ENCODE measurements at regions not wholly inside any gene's neighbourhood (a gene's known extent, or its start where the extent isn't known, plus 50 kb on each side); places are given as distances from the start of the nearest gene placed in this dataset.

GRCh38 chr3:120512655-120513054, 61.9 kb upstream of the FSTL1 start:
- H3K27ac ChIP-seq (ENCODE audit: low read length in 2 of 2) = no peak overlapping the region
- H3K36me3 ChIP-seq (replicated peaks in 1 of 2; ENCODE audit: control extremely low read depth in 1 of 2, control insufficient read depth in 1 of 2, extremely low read depth in 1 of 2, insufficient read depth in 2 of 2, low read length in 1 of 2) = no peaks in the 10 kb centered on the region
- Mint-ChIP-seq H3K27ac (no peak overlapping the region), H3K9me3 (ENCODE audit: insufficient read depth) (no peaks in the 10 kb centered on the region), H3K4me3 (no peak overlapping the region), H3K27me3 (peaks cover 40% of the 10 kb centered on the region), H3K4me1 (no peaks in the 10 kb centered on the region)
- H2AFZ ChIP-seq (ENCODE audit: insufficient read depth, low read depth, low read length, poor library complexity, severe bottlenecking) = no peak overlapping the region
- TF ChIP-seq EZH2 (IDR thresholded peaks at IDR 0.05; ENCODE audit: borderline replicate concordance, insufficient read depth, low read depth, low read length, poor library complexity, severe bottlenecking) = no peak
- no peak for TF ChIP-seq CTCF (IDR thresholded peaks at IDR 0.05)
- H3K9ac ChIP-seq (ENCODE audit: low read length) = no peak overlapping the region
- DNase-seq = no peak
- no peak overlapping the region for H3K4me2 ChIP-seq (replicated peaks; ENCODE audit: low read depth, low read length, poor library complexity, severe bottlenecking)
- ChIA-PET CTCF (no interaction called here), POLR2A (no interaction called here)
- no peaks in the 10 kb centered on the region for H3K79me2 ChIP-seq (ENCODE audit: control insufficient read depth, insufficient read depth, low read length)
- no peaks in the 10 kb centered on the region for H3K4me1 ChIP-seq (ENCODE audit: control insufficient read depth in 2 of 2, insufficient read depth in 2 of 2, low read length in 2 of 2)
- H4K20me1 ChIP-seq (ENCODE audit: control insufficient read depth, insufficient read depth, low read length, poor library complexity, severe bottlenecking) = no peaks in the 10 kb centered on the region
- H3K27me3 ChIP-seq (replicated peaks in 1 of 4; ENCODE audit: control extremely low read depth in 1 of 4, control insufficient read depth in 3 of 4, insufficient read depth in 4 of 4, low read length in 3 of 4) = peaks cover 0 to 8% (median 2%) of the 10 kb centered on the region in 4 experiments
- intact Hi-C loops (cut with micrococcal nuclease) = no loop called here
- WGBS (ENCODE audit: insufficient coverage) = 100% methylated on average over 1 of the region's 2 CpGs
- ATAC-seq (ENCODE audit: low read depth) = no peak
- H3K4me3 ChIP-seq (ENCODE audit: control extremely low read depth in 1 of 5, extremely low read depth in 1 of 5, insufficient read depth in 1 of 5, low read depth in 2 of 5, low read length in 4 of 5) = no peak overlapping the region
- peaks cover 0 to 3% (median 2%) of the 10 kb centered on the region in 3 donors for H3K9me3 ChIP-seq (ENCODE audit: control extremely low read depth in 1 of 3, control insufficient read depth in 2 of 3, insufficient read depth in 1 of 3, low read length in 2 of 3)

DNA sequence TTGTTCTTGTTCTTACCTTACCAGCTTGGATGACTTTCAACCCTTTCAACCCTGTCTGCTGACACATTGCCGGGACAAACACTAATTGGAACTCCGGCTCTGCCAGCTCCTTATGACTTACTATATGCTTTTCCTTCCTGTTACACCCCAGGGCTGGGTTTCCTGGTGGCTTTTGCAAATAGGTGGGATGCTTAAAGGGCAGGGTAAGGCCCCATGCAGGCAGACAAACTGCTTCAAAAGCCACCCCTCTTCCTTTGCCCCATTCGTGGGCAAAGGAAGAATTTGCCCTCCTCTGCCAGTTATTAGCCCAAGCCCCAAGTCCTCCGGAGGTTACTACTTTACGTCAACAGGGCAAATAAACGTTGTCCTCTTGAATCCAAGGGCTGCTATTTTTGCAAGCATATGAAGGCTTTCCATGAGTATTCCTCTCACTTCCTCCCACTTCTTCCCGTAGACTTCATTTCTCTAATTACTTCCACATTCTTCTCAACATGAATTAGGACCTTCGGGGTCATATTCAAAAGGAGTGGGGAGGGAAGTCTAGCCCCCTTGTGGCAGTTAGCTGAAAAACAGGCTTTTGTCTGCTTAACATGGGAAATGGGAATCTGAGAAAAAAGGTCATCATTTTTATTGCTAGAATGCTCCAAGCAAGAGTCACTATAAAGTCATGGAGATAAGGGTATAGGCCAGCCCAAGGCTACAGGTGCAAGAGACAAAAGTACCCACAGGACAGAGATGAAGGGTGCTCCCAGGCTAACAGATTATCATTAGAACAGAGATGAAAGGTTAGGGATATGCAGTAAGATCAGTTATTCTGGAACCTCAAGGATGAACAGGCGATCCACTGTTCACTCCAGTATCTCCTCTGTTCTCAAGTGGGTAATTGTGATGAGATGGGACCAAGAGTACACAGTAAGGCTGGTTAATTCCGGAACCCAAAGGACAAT, 56.3 kb upstream of the FSTL1 start:
- H3K9me3 Mint-ChIP-seq (ENCODE audit: insufficient read depth) = no peaks in the 10 kb centered on the region
- Histone ChIP-seq H3K4me3 (ENCODE audit: control extremely low read depth in 1 of 5, extremely low read depth in 1 of 5, insufficient read depth in 1 of 5, low read depth in 2 of 5, low read length in 4 of 5) (no peak overlapping the region), H3K36me3 (replicated peaks in 1 of 2; ENCODE audit: control extremely low read depth in 1 of 2, control insufficient read depth in 1 of 2, extremely low read depth in 1 of 2, insufficient read depth in 2 of 2, low read length in 1 of 2) (no peaks in the 10 kb centered on the region), H3K79me2 (ENCODE audit: control insufficient read depth, insufficient read depth, low read length) (no peaks in the 10 kb centered on the region), H3K9me3 (ENCODE audit: control extremely low read depth in 1 of 3, control insufficient read depth in 2 of 3, insufficient read depth in 1 of 3, low read length in 2 of 3) (peaks cover 0 to 3% (median 2%) of the 10 kb centered on the region in 3 donors), H3K27ac (ENCODE audit: low read length in 2 of 2) (no peak overlapping the region), H3K4me2 (replicated peaks; ENCODE audit: low read depth, low read length, poor library complexity, severe bottlenecking) (no peak overlapping the region), H3K9ac (ENCODE audit: low read length) (no peak overlapping the region), H2AFZ (ENCODE audit: insufficient read depth, low read depth, low read length, poor library complexity, severe bottlenecking) (no peak overlapping the region), H3K4me1 (ENCODE audit: control insufficient read depth in 2 of 2, insufficient read depth in 2 of 2, low read length in 2 of 2) (no peaks in the 10 kb centered on the region), H3K27me3 (replicated peaks in 1 of 4; ENCODE audit: control extremely low read depth in 1 of 4, control insufficient read depth in 3 of 4, insufficient read depth in 4 of 4, low read length in 3 of 4) (peaks cover 0 to 12% (median 2%) of the 10 kb centered on the region in 4 experiments), H4K20me1 (ENCODE audit: control insufficient read depth, insufficient read depth, low read length, poor library complexity, severe bottlenecking) (no peaks in the 10 kb centered on the region)
- H3K27me3 Mint-ChIP-seq = peaks cover 31% of the 10 kb centered on the region
- TF ChIP-seq CTCF (IDR thresholded peaks at IDR 0.05) = peak; percentile 65
- no peak for TF ChIP-seq EZH2 (IDR thresholded peaks at IDR 0.05; ENCODE audit: borderline replicate concordance, insufficient read depth, low read depth, low read length, poor library complexity, severe bottlenecking)
- ChIA-PET POLR2A (no interaction called here), CTCF (interaction anchor here (1.2 kb wide), 1 partner anchor 52 kb away, joined by 5 read pairs; no protein-coding TSS in a partner anchor)
- DNase-seq (peak; percentile 36), ATAC-seq (ENCODE audit: low read depth) (no peak)
- WGBS (ENCODE audit: insufficient coverage) = 75% methylated on average over 3 of the region's 10 CpGs
- intact Hi-C loops (cut with micrococcal nuclease) = loop anchor here (5.0 kb wide), 1 partner anchor 615 kb away; no protein-coding TSS in a partner anchor
- H3K4me3 Mint-ChIP-seq = no peak overlapping the region
- no peaks in the 10 kb centered on the region for H3K4me1 Mint-ChIP-seq
- H3K27ac Mint-ChIP-seq = no peak overlapping the region
